GM18517 (cell line): ENCODE measurements at regions not wholly inside any gene's neighbourhood (a gene's known extent, or its start where the extent isn't known, plus 50 kb on each side); places are given as distances from the start of the nearest gene placed in this dataset.
"Not testable (repeated sequence)": the region's sequence is repeated elsewhere in the genome, so short reads cannot be mapped to it uniquely, and the experiment has no call there.

Experiments used
- ATAC-seq: cut with Tn5 transposase; IDR thresholded peaks from one replicate; pipeline ENCODE4 v1.9.1; 2021; ENCODE audit warnings: mild to moderate bottlenecking, moderate library complexity; ENCODE audit not compliant: unreplicated experiment

GRCh38 chr10:16116404-16117304 is 256.3 kb upstream of the MINDY3 start:
- peak; percentile 57 for ATAC-seq

GRCh38 chr10:16117305-16117695 is 257.0 kb upstream of the MINDY3 start:
- no peak for ATAC-seq

- no peak for ATAC-seq
Measured at GRCh38 chr10:16119445-16119844, 259.1 kb upstream of the MINDY3 start.

- no peak for ATAC-seq
Measured at GRCh38 chr10:16120563-16120962, 260.3 kb upstream of the MINDY3 start.

- no peak for ATAC-seq
Measured at GRCh38 chr10:16141499-16141898, 281.2 kb upstream of the MINDY3 start.

GRCh38 chr10:16146993-16147392 is 286.7 kb upstream of the MINDY3 start:
- ATAC-seq = no peak

GRCh38 chr10:16155834-16156233 is 281.0 kb upstream of the PTER start:
- no peak for ATAC-seq

GRCh38 chr10:16156681-16157080 is 280.1 kb upstream of the PTER start:
- ATAC-seq = no peak

- ATAC-seq = not testable (repeated sequence)
Measured at GRCh38 chr10:16165067-16165466, 271.7 kb upstream of the PTER start.

- ATAC-seq = no peak
Measured at GRCh38 chr10:16182144-16182543, 254.7 kb upstream of the PTER start.

- ATAC-seq = no peak
Measured at GRCh38 chr10:16182688-16183087, 254.1 kb upstream of the PTER start.

- ATAC-seq = no peak
Measured at GRCh38 chr10:16184096-16184597, 252.7 kb upstream of the PTER start.

- ATAC-seq = no peak
Measured at GRCh38 chr10:16184906-16185305, 251.9 kb upstream of the PTER start.

- ATAC-seq = no peak
Measured at GRCh38 chr10:16186564-16186963, 250.2 kb upstream of the PTER start.

- ATAC-seq = no peak
Measured at GRCh38 chr10:16187161-16187560, 249.6 kb upstream of the PTER start.

- no peak for ATAC-seq
Measured at GRCh38 chr10:16192337-16192736, 244.5 kb upstream of the PTER start.

GRCh38 chr10:16193241-16193640 is 243.6 kb upstream of the PTER start:
- ATAC-seq = no peak

GRCh38 chr10:16195178-16195769 is 241.5 kb upstream of the PTER start:
- peak; percentile 93 for ATAC-seq

- no peak for ATAC-seq
Measured at GRCh38 chr10:16195894-16196293, 240.9 kb upstream of the PTER start.

GRCh38 chr10:16199216-16199615 is 237.6 kb upstream of the PTER start:
- no peak for ATAC-seq

GRCh38 chr10:16223618-16224017 is 213.2 kb upstream of the PTER start:
- not testable (repeated sequence) for ATAC-seq

GRCh38 chr10:16227674-16228073 is 209.1 kb upstream of the PTER start:
- no peak for ATAC-seq
